ENCODE measurements at regions not wholly inside any gene's neighbourhood (a gene's known extent, or its start where the extent isn't known, plus 50 kb on each side); places are given as distances from the start of the nearest gene placed in this dataset.

GRCh38 chr10:61841338-61841875 lies 60.1 kb upstream of the ARID5B start:
- H3K9me3 ChIP-seq (replicated peaks in 1 of 2; ENCODE audit: control insufficient read depth in 1 of 2, insufficient read depth in 1 of 2, low read length in 2 of 2), result no peaks in the 10 kb centered on the region
- Mint-ChIP-seq H3K27ac (no peak overlapping the region), H3K27me3 (ENCODE audit: low read depth in 3 of 3) (peaks cover 0 to 2% (median 0%) of the 10 kb centered on the region in 3 donors), H3K4me1 (no peaks in the 10 kb centered on the region), H3K36me3 (no peaks in the 10 kb centered on the region), H3K4me3 (no peak overlapping the region), H3K9me3 (no peaks in the 10 kb centered on the region)
- H3K27me3 ChIP-seq (ENCODE audit: control insufficient read depth in 2 of 2, insufficient read depth in 2 of 2, low read length in 2 of 2), result no peaks in the 10 kb centered on the region
- no peak overlapping the region for H3K4me2 ChIP-seq (replicated peaks; ENCODE audit: extremely low read depth, low read length, poor library complexity, severe bottlenecking)
- no peaks in the 10 kb centered on the region for H3K36me3 ChIP-seq (replicated peaks in 1 of 2; ENCODE audit: control insufficient read depth in 1 of 2, insufficient read depth in 2 of 2, low read length in 2 of 2)
- H2AFZ ChIP-seq (ENCODE audit: insufficient read depth, low read depth, low read length, poor library complexity, severe bottlenecking), result no peak overlapping the region
- intact Hi-C loops (cut with micrococcal nuclease), result no loop called here
- no peak overlapping the region for H3K27ac ChIP-seq (ENCODE audit: low read depth in 1 of 2, low read length in 2 of 2)
- TF ChIP-seq CTCF (IDR thresholded peaks at IDR 0.05), result no peak
- no peaks in the 10 kb centered on the region for H4K20me1 ChIP-seq (ENCODE audit: insufficient read depth, low read length)
- no peak overlapping the region for H3K4me3 ChIP-seq (replicated peaks in 1 of 3; ENCODE audit: low read depth in 2 of 3, low read length in 3 of 3)
- no peaks in the 10 kb centered on the region for H3K79me2 ChIP-seq (ENCODE audit: insufficient read depth, low read length)
- no peak for DNase-seq
- no peaks in the 10 kb centered on the region for H3K4me1 ChIP-seq (ENCODE audit: control insufficient read depth in 1 of 2, insufficient read depth in 2 of 2, low read length in 2 of 2)
- no peak overlapping the region for H3K9ac ChIP-seq (ENCODE audit: insufficient read depth, low read length, poor library complexity, severe bottlenecking)

GRCh38 chr10:61842755-61843497 lies 58.6 kb upstream of the ARID5B start:
- no peak overlapping the region for H3K4me2 ChIP-seq (replicated peaks; ENCODE audit: extremely low read depth, low read length, poor library complexity, severe bottlenecking)

More at GRCh38 chr10:61842755-61843497, 58.6 kb upstream of the ARID5B start:
- no peaks in the 10 kb centered on the region for H4K20me1 ChIP-seq (ENCODE audit: insufficient read depth, low read length)
- H3K27me3 ChIP-seq (ENCODE audit: control insufficient read depth in 2 of 2, insufficient read depth in 2 of 2, low read length in 2 of 2), result no peaks in the 10 kb centered on the region
- Mint-ChIP-seq H3K36me3 (no peaks in the 10 kb centered on the region), H3K27me3 (ENCODE audit: low read depth in 3 of 3) (peaks cover 0 to 2% (median 0%) of the 10 kb centered on the region in 3 donors), H3K27ac (peak overlapping the region in 1 of 7 donors; percentile 64), H3K4me1 (no peaks in the 10 kb centered on the region), H3K9me3 (no peaks in the 10 kb centered on the region), H3K4me3 (no peak overlapping the region)
- H3K4me3 ChIP-seq (replicated peaks in 1 of 3; ENCODE audit: low read depth in 2 of 3, low read length in 3 of 3), result no peak overlapping the region
- TF ChIP-seq CTCF (IDR thresholded peaks at IDR 0.05), result no peak
- no peaks in the 10 kb centered on the region for H3K4me1 ChIP-seq (ENCODE audit: control insufficient read depth in 1 of 2, insufficient read depth in 2 of 2, low read length in 2 of 2)
- H3K79me2 ChIP-seq (ENCODE audit: insufficient read depth, low read length), result no peaks in the 10 kb centered on the region
- DNase-seq, result no peak
- H3K9me3 ChIP-seq (replicated peaks in 1 of 2; ENCODE audit: control insufficient read depth in 1 of 2, insufficient read depth in 1 of 2, low read length in 2 of 2), result no peaks in the 10 kb centered on the region
- H2AFZ ChIP-seq (ENCODE audit: insufficient read depth, low read depth, low read length, poor library complexity, severe bottlenecking), result no peak overlapping the region
- intact Hi-C loops (cut with micrococcal nuclease), result no loop called here
- 96% methylated on average over 4 of the region's 4 CpGs for WGBS (ENCODE audit: insufficient coverage)
- no peak overlapping the region for H3K9ac ChIP-seq (ENCODE audit: insufficient read depth, low read length, poor library complexity, severe bottlenecking)
- H3K27ac ChIP-seq (ENCODE audit: low read depth in 1 of 2, low read length in 2 of 2), result no peak overlapping the region
- no peaks in the 10 kb centered on the region for H3K36me3 ChIP-seq (replicated peaks in 1 of 2; ENCODE audit: control insufficient read depth in 1 of 2, insufficient read depth in 2 of 2, low read length in 2 of 2)
